GM23248 (cell line): ENCODE measurements at regions not wholly inside any gene's neighbourhood (a gene's known extent, or its start where the extent isn't known, plus 50 kb on each side); places are given as distances from the start of the nearest gene placed in this dataset.

ENCODE experiments used
- EZH2 ChIP-seq: fragments of 200-600 bp; sonication (generic); IDR thresholded peaks from 2 replicates; pipeline ENCODE4 v1.6.1; 2018; ENCODE audit warnings: antibody characterized with exemption, mild to moderate bottlenecking; ENCODE audit not compliant: insufficient read depth, poor library complexity, severe bottlenecking
- EZH2phosphoT487 ChIP-seq: fragments of 200-600 bp; sonication (generic); IDR thresholded peaks from 2 replicates; pipeline ENCODE4 v1.6.1; 2018; ENCODE audit warnings: antibody characterized with exemption, moderate library complexity, mild to moderate bottlenecking, low read depth; ENCODE audit not compliant: insufficient read depth

- no peak for TF ChIP-seq EZH2phosphoT487
- no peak for TF ChIP-seq EZH2
These were observed 1170.9 kb downstream of the NLGN4X start for GRCh38 chrX:5057786-5058185.
